ENCODE measurements at regions not wholly inside any gene's neighbourhood (a gene's known extent, or its start where the extent isn't known, plus 50 kb on each side); places are given as distances from the start of the nearest gene placed in this dataset.

GRCh38 chr4:53647547-53647946 is 56.3 kb upstream of the LNX1 start:
- no peak for DNase-seq (ENCODE audit: low spot score)

- DNase-seq (ENCODE audit: low spot score): no peak
Observed at GRCh38 chr4:53646795-53647194, 55.5 kb upstream of the LNX1 start.

- DNase-seq (ENCODE audit: low spot score): no peak
Observed at GRCh38 chr4:53645108-53645507, 53.8 kb upstream of the LNX1 start.

- no peak for DNase-seq (ENCODE audit: low spot score)
Observed at GRCh38 chr4:53644607-53645006, 53.3 kb upstream of the LNX1 start.
